Caco-2 (cell line): ENCODE measurements at regions not wholly inside any gene's neighbourhood (a gene's known extent, or its start where the extent isn't known, plus 50 kb on each side); places are given as distances from the start of the nearest gene placed in this dataset.

Experiments used
- BruUV-seq: library from RNA; stranded (reverse); fragments of 400-500 nt; replicated peaks from 2 replicates; lab custom pipeline; 2021; lab: Mats Ljungman, UMichigan
- CTCF ChIA-PET: fragments of 300-600 bp; sonication (Branson Sonifier 250); formaldehyde crosslinking; loops from one replicate; lab custom pipeline; 2022; ENCODE audit warnings: antibody characterized with exemption; lab: Charles Lee
- POLR2A ChIA-PET: fragments of 300-600 bp; sonication (Branson Sonifier 250); formaldehyde crosslinking; loops from one replicate; lab custom pipeline; 2022; ENCODE audit warnings: antibody characterized with exemption; lab: Charles Lee
- DNase-seq, 2 experiments: peaks; one replicate each; pipeline versions ENCODE4 v3.0.0 to v3.0.0-alpha.2; 2020 to 2022
- H3K27me3 ChIP-seq: replicated peaks from 2 replicates; pipeline ENCODE4 v1.6.0; 2011; ENCODE audit warnings: low read length; ENCODE audit not compliant: control insufficient read depth, insufficient read depth
- H3K36me3 ChIP-seq: 2 replicates; pipeline ENCODE4 v1.5.1; 2011; ENCODE audit warnings: low read length; ENCODE audit not compliant: control insufficient read depth, insufficient read depth
- H3K4me1 ChIP-seq: fragments of 250-450 bp; sonication (Bioruptor Pico); 2 replicates; pipeline ENCODE4 v1.5.1; 2020; ENCODE audit warnings: mild to moderate bottlenecking
- H3K4me3 ChIP-seq: 2 replicates; pipeline ENCODE4 v1.5.1; 2011; ENCODE audit warnings: low read depth, mild to moderate bottlenecking, control low read depth, low read length
- H3K9me3 ChIP-seq: fragments of 250-450 bp; sonication (Bioruptor Pico); 2 replicates; pipeline ENCODE4 v1.5.1; 2020; ENCODE audit warnings: mild to moderate bottlenecking, moderate library complexity
- H3K27ac Mint-ChIP-seq: one replicate; pipeline ENCODE4 v1.8.0; 2022; ENCODE audit warnings: mixed read lengths; ENCODE audit not compliant: unreplicated experiment
- H3K27me3 Mint-ChIP-seq: one replicate; pipeline ENCODE4 v1.8.0; 2022; ENCODE audit warnings: mixed read lengths; ENCODE audit not compliant: insufficient read depth, unreplicated experiment
- H3K36me3 Mint-ChIP-seq: one replicate; pipeline ENCODE4 v1.8.0; 2022; ENCODE audit warnings: mild to moderate bottlenecking, mixed read lengths; ENCODE audit not compliant: insufficient read depth, unreplicated experiment
- H3K4me1 Mint-ChIP-seq: one replicate; pipeline ENCODE4 v1.8.0; 2022; ENCODE audit warnings: low read depth, mixed read lengths; ENCODE audit not compliant: unreplicated experiment
- H3K4me3 Mint-ChIP-seq: one replicate; pipeline ENCODE4 v1.8.0; 2022; ENCODE audit warnings: mild to moderate bottlenecking, moderate library complexity, mixed read lengths; ENCODE audit not compliant: unreplicated experiment
- H3K9me3 Mint-ChIP-seq: one replicate; pipeline ENCODE4 v1.8.0; 2022; ENCODE audit warnings: mixed read lengths; ENCODE audit not compliant: unreplicated experiment
- intact Hi-C: fragments of 100-400 bp; cut with micrococcal nuclease; formaldehyde crosslinking; loops from one replicate; pipeline ENCODE4 v1.10.0; 2022; ENCODE audit not compliant: unreplicated experiment
- TF ChIP-seq, protein P1 (sequence below), 2 experiments: fragments of 200-600 bp in 1 of 2; IDR thresholded peaks; 1 replicate in 1 of 2; 2 replicates in 1 of 2; pipeline versions ENCODE4 v1.5.1 to v1.8.0; 2011 to 2022; ENCODE audit warnings: antibody characterized with exemption in 1 of 2, control low read depth in 1 of 2, inconsistent platforms in 1 of 2, low read depth in 1 of 2, low read length in 1 of 2, mild to moderate bottlenecking in 1 of 2, moderate library complexity in 1 of 2; ENCODE audit not compliant: insufficient read depth in 1 of 2, severe bottlenecking in 1 of 2, unreplicated experiment in 1 of 2

- no peaks in the 10 kb centered on the region for H3K36me3 ChIP-seq
Observed at GRCh38 chr9:84538879-84539278, 130.7 kb upstream of the NTRK2 start.

DNA sequence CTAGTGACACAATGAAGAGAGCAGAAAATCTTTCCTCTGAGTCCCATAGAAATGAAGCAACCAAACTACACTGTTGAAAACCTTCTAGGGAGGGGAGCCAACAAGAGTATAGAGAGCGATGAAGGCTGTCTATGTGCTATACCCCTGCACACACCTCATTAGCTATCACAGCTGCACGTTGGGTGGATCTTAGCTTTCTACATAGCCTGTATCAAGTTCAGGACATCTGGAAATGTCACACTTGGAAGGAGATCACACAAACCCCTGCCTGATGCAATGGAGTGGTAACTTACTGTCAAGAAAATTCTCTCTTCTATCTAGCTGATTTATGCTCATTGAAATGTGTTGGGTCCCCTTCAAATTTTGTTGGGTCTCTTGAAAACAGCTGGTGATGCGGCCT, 127.0 kb upstream of the NTRK2 start:
- no peak overlapping the region for H3K4me3 ChIP-seq
- Mint-ChIP-seq H3K4me3 (no peak overlapping the region), H3K36me3 (no peaks in the 10 kb centered on the region), H3K27ac (no peak overlapping the region), H3K27me3 (no peaks in the 10 kb centered on the region), H3K9me3 (no peaks in the 10 kb centered on the region), H3K4me1 (no peaks in the 10 kb centered on the region)
- ChIA-PET POLR2A (no interaction called here), CTCF (no interaction called here)
- no peaks in the 10 kb centered on the region for H3K27me3 ChIP-seq
- no peak for DNase-seq
- BruUV-seq: no TSS peak
- intact Hi-C loops: no loop called here
- TF ChIP-seq, protein P1, sequence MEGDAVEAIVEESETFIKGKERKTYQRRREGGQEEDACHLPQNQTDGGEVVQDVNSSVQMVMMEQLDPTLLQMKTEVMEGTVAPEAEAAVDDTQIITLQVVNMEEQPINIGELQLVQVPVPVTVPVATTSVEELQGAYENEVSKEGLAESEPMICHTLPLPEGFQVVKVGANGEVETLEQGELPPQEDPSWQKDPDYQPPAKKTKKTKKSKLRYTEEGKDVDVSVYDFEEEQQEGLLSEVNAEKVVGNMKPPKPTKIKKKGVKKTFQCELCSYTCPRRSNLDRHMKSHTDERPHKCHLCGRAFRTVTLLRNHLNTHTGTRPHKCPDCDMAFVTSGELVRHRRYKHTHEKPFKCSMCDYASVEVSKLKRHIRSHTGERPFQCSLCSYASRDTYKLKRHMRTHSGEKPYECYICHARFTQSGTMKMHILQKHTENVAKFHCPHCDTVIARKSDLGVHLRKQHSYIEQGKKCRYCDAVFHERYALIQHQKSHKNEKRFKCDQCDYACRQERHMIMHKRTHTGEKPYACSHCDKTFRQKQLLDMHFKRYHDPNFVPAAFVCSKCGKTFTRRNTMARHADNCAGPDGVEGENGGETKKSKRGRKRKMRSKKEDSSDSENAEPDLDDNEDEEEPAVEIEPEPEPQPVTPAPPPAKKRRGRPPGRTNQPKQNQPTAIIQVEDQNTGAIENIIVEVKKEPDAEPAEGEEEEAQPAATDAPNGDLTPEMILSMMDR (IDR thresholded peaks at IDR 0.05; ENCODE audit: insufficient read depth in 1 of 2, low read depth in 1 of 2, low read length in 1 of 2, severe bottlenecking in 1 of 2, unreplicated experiment in 1 of 2): no peak
- no peaks in the 10 kb centered on the region for H3K36me3 ChIP-seq
- H3K9me3 ChIP-seq: no peaks in the 10 kb centered on the region
- no peaks in the 10 kb centered on the region for H3K4me1 ChIP-seq

More at GRCh38 chr9:84538879-84539278, 130.7 kb upstream of the NTRK2 start:
- Mint-ChIP-seq H3K36me3 (no peaks in the 10 kb centered on the region), H3K4me1 (no peaks in the 10 kb centered on the region), H3K27ac (no peak overlapping the region), H3K4me3 (no peak overlapping the region), H3K27me3 (no peaks in the 10 kb centered on the region), H3K9me3 (no peaks in the 10 kb centered on the region)
- no peaks in the 10 kb centered on the region for H3K9me3 ChIP-seq
- H3K27me3 ChIP-seq: no peaks in the 10 kb centered on the region
- ChIA-PET CTCF (no interaction called here), POLR2A (no interaction called here)
- no peaks in the 10 kb centered on the region for H3K4me1 ChIP-seq
- no peak overlapping the region for H3K4me3 ChIP-seq
- intact Hi-C loops: no loop called here
- no TSS peak for BruUV-seq
- TF ChIP-seq, protein P1 (IDR thresholded peaks at IDR 0.05; ENCODE audit: insufficient read depth in 1 of 2, low read depth in 1 of 2, low read length in 1 of 2, severe bottlenecking in 1 of 2, unreplicated experiment in 1 of 2): no peak
- DNase-seq: no peak

DNA sequence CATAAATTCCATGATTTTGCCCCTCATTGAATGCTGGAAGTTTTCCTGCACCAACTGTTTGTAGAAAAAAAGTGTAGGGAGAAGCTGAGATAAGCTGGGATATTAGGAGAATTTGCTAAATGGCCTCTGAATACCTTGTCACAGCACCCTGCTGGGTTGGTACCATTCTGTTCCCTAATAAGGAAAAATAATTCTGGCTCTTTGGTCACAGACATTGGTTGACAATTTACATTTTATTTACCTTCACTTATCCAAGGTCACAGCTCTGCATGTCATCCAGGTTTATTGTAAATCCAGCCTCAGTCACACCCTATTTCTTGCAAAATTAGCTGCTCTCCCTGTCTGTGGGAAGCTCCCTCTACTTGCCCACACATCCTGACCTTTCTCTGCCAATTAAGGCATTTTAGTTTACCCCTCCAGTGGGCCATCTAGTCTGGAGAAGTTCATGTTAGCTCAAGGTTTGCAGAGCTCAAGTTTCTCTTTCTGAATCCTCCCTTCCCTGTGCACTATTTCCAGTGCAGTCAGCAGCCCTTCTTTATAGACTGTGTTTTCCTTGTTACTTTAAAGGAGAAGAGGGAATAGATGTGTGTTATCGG, 115.4 kb upstream of the NTRK2 start:
- H3K4me1 ChIP-seq: no peaks in the 10 kb centered on the region
- ChIA-PET POLR2A (no interaction called here), CTCF (interaction anchor here (0.6 kb wide), 1 partner anchor 1952 kb away, joined by 3 read pairs; no protein-coding TSS in a partner anchor)
- no peak for DNase-seq
- peaks cover 10% of the 10 kb centered on the region for H3K27me3 Mint-ChIP-seq
- no peaks in the 10 kb centered on the region for H3K9me3 Mint-ChIP-seq
- no peaks in the 10 kb centered on the region for H3K9me3 ChIP-seq
- TF ChIP-seq, protein P1 (IDR thresholded peaks at IDR 0.05; ENCODE audit: insufficient read depth in 1 of 2, low read depth in 1 of 2, low read length in 1 of 2, severe bottlenecking in 1 of 2, unreplicated experiment in 1 of 2): no peak
- peaks cover 5% of the 10 kb centered on the region for H3K36me3 Mint-ChIP-seq
- no peak overlapping the region for H3K4me3 Mint-ChIP-seq
- no peaks in the 10 kb centered on the region for H3K36me3 ChIP-seq
- intact Hi-C loops: no loop called here
- no TSS peak for BruUV-seq
- H3K4me1 Mint-ChIP-seq: no peaks in the 10 kb centered on the region
- H3K27me3 ChIP-seq: no peaks in the 10 kb centered on the region
- H3K4me3 ChIP-seq: no peak overlapping the region
- no peak overlapping the region for H3K27ac Mint-ChIP-seq
